A549 (cell line): ENCODE measurements at regions not wholly inside any gene's neighbourhood (a gene's known extent, or its start where the extent isn't known, plus 50 kb on each side); places are given as distances from the start of the nearest gene placed in this dataset.

Experiments used
- ATAC-seq, 2 experiments: fragments of 200-7000 bp in 1 of 2; fragments of >200 bp in 1 of 2; cut with Nextera tagmentation in 1 of 2; cut with Tn5 transposase in 1 of 2; 3 replicates each; pipeline versions ENCODE4 v1.8.0 to v1.9.1; 2018 to 2020; ENCODE audit warnings: mild to moderate bottlenecking in 1 of 2, moderate library complexity in 1 of 2
- CTCF ChIA-PET: fragments of 300-600 bp; sonication (Branson Sonifier 250); formaldehyde crosslinking; extraction: SDS; loops from one replicate; lab custom pipeline; 2021; ENCODE audit warnings: antibody characterized with exemption, inconsistent platforms; lab: Yijun Ruan, JAX
- POLR2A ChIA-PET: fragments of 350-600 bp; formaldehyde crosslinking; extraction: SDS; loops from one replicate; lab custom pipeline; 2021; ENCODE audit warnings: antibody characterized with exemption, inconsistent platforms; lab: Yijun Ruan, JAX
- DNase-seq, 2 experiments: peaks; one replicate each; pipeline versions ENCODE4 v3.0.0 to v3.0.0-alpha.2; 2011 to 2016; ENCODE audit warnings: low read depth in 1 of 2, low spot score in 1 of 2
- FAIRE-seq: peaks from 2 replicates; lab custom pipeline; 2011; peaks lifted over from hg19 to GRCh38; lab: Jason Lieb, UNC
- H3K27ac ChIP-seq, 2 experiments: fragments of >200 bp; sonication (Bioruptor Twin); formaldehyde crosslinking; 3 replicates each; pipeline ENCODE4 v1.5.1; 2016 to 2017
- H3K4me1 ChIP-seq: fragments of >200 bp; sonication (Bioruptor Twin); formaldehyde crosslinking; 3 replicates; pipeline ENCODE4 v1.6.1; 2016
- H3K4me2 ChIP-seq: fragments of >200 bp; sonication (Bioruptor Twin); formaldehyde crosslinking; 3 replicates; pipeline ENCODE4 v1.6.1; 2016
- H3K4me3 ChIP-seq: fragments of >200 bp; sonication (Bioruptor Twin); formaldehyde crosslinking; 3 replicates; pipeline ENCODE4 v1.5.1; 2016
- H3K9me3 ChIP-seq: fragments of >200 bp; sonication (Bioruptor Twin); formaldehyde crosslinking; 3 replicates; pipeline ENCODE4 v1.6.1; 2016
- ATOH8 ChIP-seq: fragments of 250-450 bp; sonication (Bioruptor Pico); IDR thresholded peaks from 2 replicates; pipeline ENCODE4 v1.5.0; 2020; ENCODE audit warnings: low read depth, mild to moderate bottlenecking, moderate library complexity
- BHLHE40 ChIP-seq: IDR thresholded peaks from 2 replicates; pipeline ENCODE4 v1.6.1; 2012; ENCODE audit warnings: low read depth, low read length, inconsistent platforms
- CEBPB ChIP-seq, 2 experiments: fragments of >200 bp in 1 of 2; sonication (Bioruptor Twin) in 1 of 2; formaldehyde crosslinking in 1 of 2; IDR thresholded peaks; 2 replicates each; pipeline ENCODE4 v1.6.1; 2012 to 2016
- CTCF ChIP-seq: fragments of >200 bp; sonication (Bioruptor Twin); formaldehyde crosslinking; IDR thresholded peaks from 3 replicates; pipeline ENCODE4 v1.5.1; 2016
- EHMT2 ChIP-seq: fragments of 200-600 bp; sonication (generic); IDR thresholded peaks from 2 replicates; pipeline ENCODE4 v1.6.1; 2016; ENCODE audit warnings: antibody characterized with exemption, low read depth, mild to moderate bottlenecking, moderate library complexity
- GATA3 ChIP-seq: IDR thresholded peaks from 2 replicates; pipeline ENCODE4 v1.6.1; 2012; ENCODE audit warnings: borderline replicate concordance
- HDAC2 ChIP-seq: fragments of 200-600 bp; sonication (generic); IDR thresholded peaks from 2 replicates; pipeline ENCODE4 v1.6.1; 2016
- HES2 ChIP-seq: fragments of >200 bp; sonication (Bioruptor Twin); formaldehyde crosslinking; IDR thresholded peaks from 2 replicates; pipeline ENCODE4 v1.6.1; 2016
- HOXB13 ChIP-seq: fragments of 250-450 bp; sonication (Bioruptor Pico); IDR thresholded peaks from 2 replicates; pipeline ENCODE4 v1.5.0; 2020; ENCODE audit warnings: low read depth, mild to moderate bottlenecking, moderate library complexity
- JUN ChIP-seq, 2 experiments: fragments of >200 bp; sonication (Bioruptor Twin); formaldehyde crosslinking; IDR thresholded peaks; 2 replicates in 1 of 2; 3 replicates in 1 of 2; pipeline ENCODE4 v1.6.1; 2016 to 2017
- MAFK ChIP-seq: fragments of 450-650 bp; IDR thresholded peaks from 2 replicates; pipeline ENCODE4 v1.6.1; 2014; ENCODE audit not compliant: partially characterized antibody
- MAX ChIP-seq: IDR thresholded peaks from 2 replicates; pipeline ENCODE4 v1.6.1; 2012
- POLR2AphosphoS2 ChIP-seq: conservative IDR thresholded peaks from 2 replicates; pipeline ENCODE4 v1.6.1; 2012; ENCODE audit warnings: low read length, improper control_type of control experiment, inconsistent platforms
- RAD21 ChIP-seq, 2 experiments: fragments of >200 bp in 1 of 2; sonication (Bioruptor Twin) in 1 of 2; formaldehyde crosslinking in 1 of 2; IDR thresholded peaks in 1 of 2; conservative IDR thresholded peaks in 1 of 2; 2 replicates in 1 of 2; 3 replicates in 1 of 2; pipeline ENCODE4 v1.6.1; 2012 to 2018; ENCODE audit warnings: inconsistent platforms in 1 of 2
- RFX5 ChIP-seq: fragments of 450-650 bp; IDR thresholded peaks from 2 replicates; pipeline ENCODE4 v1.7.1; 2014; ENCODE audit warnings: antibody characterized with exemption, mild to moderate bottlenecking, moderate library complexity
- RNF2 ChIP-seq: fragments of 200-600 bp; sonication (generic); IDR thresholded peaks from 2 replicates; pipeline ENCODE4 v1.6.1; 2016; ENCODE audit warnings: low read depth, mild to moderate bottlenecking, antibody characterized with exemption, moderate library complexity, borderline replicate concordance
- TFCP2L1 ChIP-seq: fragments of 250-450 bp; sonication (Bioruptor Pico); IDR thresholded peaks from 2 replicates; pipeline ENCODE4 v1.5.0; 2021; ENCODE audit warnings: mild to moderate bottlenecking
- ZC3H11A ChIP-seq: fragments of 450-650 bp; IDR thresholded peaks from 2 replicates; pipeline ENCODE4 v1.6.1; 2014; ENCODE audit warnings: antibody characterized with exemption, mild to moderate bottlenecking
- WGBS: methylation state at CpG from one replicate; pipeline ENCODE4 v1.1.6; 2017; ENCODE audit errors: missing lambda C conversion rate; 5-methylcytosine and 5-hydroxymethylcytosine counted together

- no peak for DNase-seq
- FAIRE-seq = no peak
- Histone ChIP-seq H3K9me3 (no peaks in the 10 kb centered on the region), H3K27ac (no peak overlapping the region)
- TF ChIP-seq BHLHE40 (no peak), HOXB13 (CRISPR knock-in tag) (no peak), JUN (IDR thresholded peaks at IDR 0.05) (no peak), HDAC2 (no peak), CEBPB (IDR thresholded peaks at IDR 0.05) (no peak), MAX (no peak), RFX5 (no peak), HES2 (no peak), EHMT2 (no peak), POLR2AphosphoS2 (no peak), RNF2 (no peak), ZC3H11A (no peak), GATA3 (no peak)
- TF ChIP-seq, all 56 proteins: peak for 0
- ATAC-seq = peak in 1 of 2 experiments; percentile 18; a peak in 2 of 6 replicates
- ChIA-PET CTCF (interaction anchor here (0.6 to 1.6 kb wide), 3 partner anchors 26 to 58 kb away, joined by 3 to 4 read pairs (median 3); no protein-coding TSS in a partner anchor), POLR2A (no interaction called here)
- no peak overlapping the region for H3K4me2 ChIP-seq
- H3K4me3 ChIP-seq = no peak overlapping the region
- 4% methylated on average over 4 of the region's 4 CpGs for WGBS
- no peaks in the 10 kb centered on the region; the same call in 2 of the 3 replicates for H3K4me1 ChIP-seq
Observed at GRCh38 chr10:63865210-63865609, 344.0 kb downstream of the REEP3 start.

- Histone ChIP-seq H3K4me2 (peak overlapping the region; percentile 31), H3K9me3 (no peaks in the 10 kb centered on the region), H3K4me3 (no peak overlapping the region), H3K27ac (no peak overlapping the region), H3K4me1 (no peaks in the 10 kb centered on the region; the same call in 2 of the 3 replicates)
- ATAC-seq (peak; percentile 88 to 97; a peak in 5 of 6 replicates), FAIRE-seq (peak; percentile 93), DNase-seq (peak; percentile 49 to 71)
- WGBS = 13% methylated on average over 16 of the region's 16 CpGs
- ChIA-PET POLR2A (no interaction called here), CTCF (interaction anchor here (0.7 to 2.3 kb wide), 24 partner anchors 8 to 1268 kb away, joined by 3 to 12 read pairs (median 4); no protein-coding TSS in a partner anchor)
- TF ChIP-seq RAD21 (conservative IDR thresholded peaks at IDR 0.05 in 1 of 2, IDR thresholded peaks at IDR 0.05 in 1 of 2) = peak; percentile 57 to 62
- no peak for TF ChIP-seq ATOH8
- TF ChIP-seq CTCF = peak; percentile 75
Observed at GRCh38 chr10:63866075-63866746, 345.0 kb downstream of the REEP3 start.

- TF ChIP-seq MAFK (no peak), TFCP2L1 (CRISPR knock-in tag) (no peak), CTCF (peak; percentile 36; the same call in 1 of the 3 replicates), RAD21 (conservative IDR thresholded peaks at IDR 0.05 in 1 of 2, IDR thresholded peaks at IDR 0.05 in 1 of 2) (no peak)
- TF ChIP-seq, all 56 proteins: peak for 1
- Histone ChIP-seq H3K4me2 (peak overlapping the region; percentile 31), H3K27ac (no peak overlapping the region), H3K4me3 (no peak overlapping the region), H3K9me3 (no peaks in the 10 kb centered on the region), H3K4me1 (no peaks in the 10 kb centered on the region; the same call in 2 of the 3 replicates)
- CTCF ChIA-PET = interaction anchor here (0.5 to 2.3 kb wide), 23 partner anchors 8 to 1269 kb away, joined by 3 to 12 read pairs (median 4); no protein-coding TSS in a partner anchor
- FAIRE-seq (no peak), ATAC-seq (peak; percentile 71 to 85; a peak in 5 of 6 replicates), DNase-seq (peak in 1 of 2 experiments; percentile 22)
- POLR2A ChIA-PET = no interaction called here
- 0% methylated on average over 2 of the region's 2 CpGs for WGBS
Observed at GRCh38 chr10:63866747-63867140, 345.5 kb downstream of the REEP3 start.
